ENCODE measurements at regions not wholly inside any gene's neighbourhood (a gene's known extent, or its start where the extent isn't known, plus 50 kb on each side); places are given as distances from the start of the nearest gene placed in this dataset.
A peak's percentile ranks its signal among the peaks of the same experiment; 100 is the strongest.

GRCh38 chr4:163738521-163738920 is 244.0 kb downstream of the TMA16 start:
- no peak overlapping the region for H3K9ac ChIP-seq (ENCODE audit: low read length)
- no peak for TF ChIP-seq EP300 (conservative IDR thresholded peaks at IDR 0.05; ENCODE audit: poor library complexity, severe bottlenecking)
- TF ChIP-seq RAD21 (conservative IDR thresholded peaks at IDR 0.05) = no peak
- no peak for TF ChIP-seq TAF1 (IDR thresholded peaks at IDR 0.05; ENCODE audit: low read depth)
- TF ChIP-seq MXI1 (conservative IDR thresholded peaks at IDR 0.05; ENCODE audit: poor library complexity, severe bottlenecking) = no peak
- no peak for TF ChIP-seq EZH2 (IDR thresholded peaks at IDR 0.05; ENCODE audit: borderline replicate concordance, insufficient read depth, low read length, poor library complexity, severe bottlenecking)
- TF ChIP-seq REST (IDR thresholded peaks at IDR 0.05; ENCODE audit: borderline replicate concordance) = no peak
- TF ChIP-seq, protein P1, sequence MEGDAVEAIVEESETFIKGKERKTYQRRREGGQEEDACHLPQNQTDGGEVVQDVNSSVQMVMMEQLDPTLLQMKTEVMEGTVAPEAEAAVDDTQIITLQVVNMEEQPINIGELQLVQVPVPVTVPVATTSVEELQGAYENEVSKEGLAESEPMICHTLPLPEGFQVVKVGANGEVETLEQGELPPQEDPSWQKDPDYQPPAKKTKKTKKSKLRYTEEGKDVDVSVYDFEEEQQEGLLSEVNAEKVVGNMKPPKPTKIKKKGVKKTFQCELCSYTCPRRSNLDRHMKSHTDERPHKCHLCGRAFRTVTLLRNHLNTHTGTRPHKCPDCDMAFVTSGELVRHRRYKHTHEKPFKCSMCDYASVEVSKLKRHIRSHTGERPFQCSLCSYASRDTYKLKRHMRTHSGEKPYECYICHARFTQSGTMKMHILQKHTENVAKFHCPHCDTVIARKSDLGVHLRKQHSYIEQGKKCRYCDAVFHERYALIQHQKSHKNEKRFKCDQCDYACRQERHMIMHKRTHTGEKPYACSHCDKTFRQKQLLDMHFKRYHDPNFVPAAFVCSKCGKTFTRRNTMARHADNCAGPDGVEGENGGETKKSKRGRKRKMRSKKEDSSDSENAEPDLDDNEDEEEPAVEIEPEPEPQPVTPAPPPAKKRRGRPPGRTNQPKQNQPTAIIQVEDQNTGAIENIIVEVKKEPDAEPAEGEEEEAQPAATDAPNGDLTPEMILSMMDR (IDR thresholded peaks at IDR 0.05; ENCODE audit: poor library complexity, severe bottlenecking) = no peak
- TF ChIP-seq POLR2AphosphoS5 (IDR thresholded peaks at IDR 0.05) = no peak
- TF ChIP-seq SMC3 (conservative IDR thresholded peaks at IDR 0.05; ENCODE audit: poor library complexity) = no peak
- H3K27me3 ChIP-seq (ENCODE audit: insufficient read depth, low read depth, low read length) = no peaks in the 10 kb centered on the region
- H2AFZ ChIP-seq (ENCODE audit: low read depth, low read length) = no peak overlapping the region
- no peaks in the 10 kb centered on the region for H3F3A ChIP-seq (ENCODE audit: insufficient read depth, low read length, poor library complexity, severe bottlenecking)
- no peaks in the 10 kb centered on the region for H3K79me2 ChIP-seq (replicated peaks; ENCODE audit: insufficient read depth, low read length)
- H3K4me2 ChIP-seq (ENCODE audit: low read length) = no peak overlapping the region
- H4K20me1 ChIP-seq (ENCODE audit: insufficient read depth) = no peaks in the 10 kb centered on the region
- H3K4me3 ChIP-seq (ENCODE audit: low read length) = no peak overlapping the region
- no peaks in the 10 kb centered on the region for H3K9me3 ChIP-seq (ENCODE audit: low read length)
- no peaks in the 10 kb centered on the region for H3K36me3 ChIP-seq (ENCODE audit: insufficient read depth, low read length)
- no peaks in the 10 kb centered on the region for H3K9me2 ChIP-seq (ENCODE audit: insufficient read depth, low read length)
- H3K27ac ChIP-seq (ENCODE audit: low read length) = no peak overlapping the region

- Histone ChIP-seq H3K27me3 (ENCODE audit: insufficient read depth, low read depth, low read length) (no peaks in the 10 kb centered on the region), H3K79me2 (replicated peaks; ENCODE audit: insufficient read depth, low read length) (no peaks in the 10 kb centered on the region), H2AFZ (ENCODE audit: low read depth, low read length) (no peak overlapping the region), H3K9me2 (ENCODE audit: insufficient read depth, low read length) (no peaks in the 10 kb centered on the region), H4K20me1 (ENCODE audit: insufficient read depth) (no peaks in the 10 kb centered on the region), H3K9me3 (ENCODE audit: low read length) (peaks cover 4% of the 10 kb centered on the region), H3K4me2 (ENCODE audit: low read length) (no peak overlapping the region), H3F3A (ENCODE audit: insufficient read depth, low read length, poor library complexity, severe bottlenecking) (no peaks in the 10 kb centered on the region), H3K4me3 (ENCODE audit: low read length) (no peak overlapping the region), H3K9ac (ENCODE audit: low read length) (no peak overlapping the region), H3K36me3 (ENCODE audit: insufficient read depth, low read length) (no peaks in the 10 kb centered on the region), H3K27ac (ENCODE audit: low read length) (no peak overlapping the region)
- TF ChIP-seq RAD21 (conservative IDR thresholded peaks at IDR 0.05) (no peak), MXI1 (conservative IDR thresholded peaks at IDR 0.05; ENCODE audit: poor library complexity, severe bottlenecking) (no peak), EZH2 (IDR thresholded peaks at IDR 0.05; ENCODE audit: borderline replicate concordance, insufficient read depth, low read length, poor library complexity, severe bottlenecking) (no peak)
Observed at GRCh38 chr4:163744861-163745260, 250.4 kb downstream of the TMA16 start.

DNA sequence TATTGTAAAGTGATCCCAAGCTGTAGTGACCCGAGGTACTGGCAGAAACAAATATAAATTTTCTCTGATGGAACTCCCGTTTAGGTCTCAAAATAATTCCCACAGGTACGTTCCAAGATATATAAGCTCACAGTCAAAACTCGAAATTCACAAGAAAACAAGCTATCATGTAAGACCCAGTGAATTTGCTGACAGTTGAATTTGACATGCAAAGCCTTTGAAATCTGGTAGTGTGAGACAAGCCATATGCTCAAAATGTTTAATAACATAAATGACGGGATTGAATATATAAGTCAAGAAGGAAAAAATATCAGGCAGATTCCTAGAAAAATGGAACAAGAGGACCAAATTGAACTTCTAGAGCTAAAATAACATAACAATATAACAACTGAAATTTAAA is 252.8 kb downstream of the TMA16 start:
- TF ChIP-seq, protein P1 (IDR thresholded peaks at IDR 0.05; ENCODE audit: poor library complexity, severe bottlenecking) = no peak
- peak; percentile 6 for TF ChIP-seq POLR2AphosphoS5 (IDR thresholded peaks at IDR 0.05)
- TF ChIP-seq TAF1 (IDR thresholded peaks at IDR 0.05; ENCODE audit: low read depth) = no peak
- TF ChIP-seq MXI1 (conservative IDR thresholded peaks at IDR 0.05; ENCODE audit: poor library complexity, severe bottlenecking) = no peak
- no peak for TF ChIP-seq REST (IDR thresholded peaks at IDR 0.05; ENCODE audit: borderline replicate concordance)
- no peak for TF ChIP-seq SMC3 (conservative IDR thresholded peaks at IDR 0.05; ENCODE audit: poor library complexity)
- peak; percentile 40 for TF ChIP-seq EP300 (conservative IDR thresholded peaks at IDR 0.05; ENCODE audit: poor library complexity, severe bottlenecking)
- TF ChIP-seq RAD21 (conservative IDR thresholded peaks at IDR 0.05) = no peak
- no peak for TF ChIP-seq EZH2 (IDR thresholded peaks at IDR 0.05; ENCODE audit: borderline replicate concordance, insufficient read depth, low read length, poor library complexity, severe bottlenecking)
- Histone ChIP-seq H3K9ac (ENCODE audit: low read length) (no peak overlapping the region), H3K4me3 (ENCODE audit: low read length) (no peak overlapping the region), H3K79me2 (replicated peaks; ENCODE audit: insufficient read depth, low read length) (no peaks in the 10 kb centered on the region), H3K9me3 (ENCODE audit: low read length) (peaks cover 4% of the 10 kb centered on the region), H3K27me3 (ENCODE audit: insufficient read depth, low read depth, low read length) (no peaks in the 10 kb centered on the region), H2AFZ (ENCODE audit: low read depth, low read length) (no peak overlapping the region), H3K4me2 (ENCODE audit: low read length) (no peak overlapping the region), H3F3A (ENCODE audit: insufficient read depth, low read length, poor library complexity, severe bottlenecking) (no peaks in the 10 kb centered on the region), H3K27ac (ENCODE audit: low read length) (no peak overlapping the region), H3K36me3 (ENCODE audit: insufficient read depth, low read length) (no peaks in the 10 kb centered on the region), H3K9me2 (ENCODE audit: insufficient read depth, low read length) (no peaks in the 10 kb centered on the region), H4K20me1 (ENCODE audit: insufficient read depth) (no peaks in the 10 kb centered on the region)
